Epithelial cell of prostate (primary cell): ENCODE measurements at regions not wholly inside any gene's neighbourhood (a gene's known extent, or its start where the extent isn't known, plus 50 kb on each side); places are given as distances from the start of the nearest gene placed in this dataset.

ENCODE experiments used
- DNase-seq: peaks from one replicate; pipeline ENCODE4 v3.0.0-alpha.2; 2011; ENCODE audit warnings: low read depth, low spot score
- H3K27ac ChIP-seq: fragments of 450-650 bp; 2 replicates; pipeline ENCODE4 v1.5.1; 2017; ENCODE audit warnings: mild to moderate bottlenecking

DNA sequence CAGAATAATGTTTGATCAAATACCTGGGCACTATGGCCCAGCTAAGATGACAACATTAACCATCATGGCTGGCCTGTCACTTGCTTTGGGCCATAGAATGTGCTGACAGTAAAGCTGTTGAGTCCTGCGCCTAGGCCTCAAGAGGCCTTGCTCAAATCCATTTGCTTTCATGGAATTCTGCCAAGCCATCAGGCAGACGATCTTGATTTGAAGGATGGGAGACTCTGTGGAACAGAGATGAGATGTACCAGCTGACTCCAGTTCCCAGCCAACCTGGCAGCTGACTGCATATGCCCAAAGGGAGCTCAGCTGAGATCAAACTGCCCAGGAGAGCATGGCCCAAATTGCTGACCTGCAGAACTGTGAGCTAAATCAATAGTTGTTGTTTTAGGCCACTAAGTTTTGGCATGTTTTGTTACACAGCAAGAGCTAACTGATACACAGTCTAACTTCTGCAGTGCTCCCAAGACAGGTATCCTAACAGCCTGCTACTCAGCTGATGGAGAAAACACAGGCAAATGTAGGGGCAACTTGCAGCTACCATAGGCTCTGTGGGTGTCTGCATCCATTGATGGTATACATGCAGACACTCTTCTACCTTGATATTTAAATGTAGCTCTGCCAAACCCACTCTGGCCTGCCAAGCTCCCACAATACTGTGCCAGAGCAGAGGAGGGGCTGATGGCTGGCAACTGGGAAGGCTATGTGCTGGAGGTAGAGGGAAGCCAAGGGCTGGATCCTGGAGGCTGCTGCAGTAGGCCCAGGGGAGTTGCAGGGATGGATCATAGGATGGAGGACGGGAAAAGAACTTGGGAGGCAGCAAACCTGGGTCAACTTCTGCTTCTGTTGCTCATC lies 55.2 kb upstream of the RNF24 start:
- no peak overlapping the region for H3K27ac ChIP-seq

GRCh38 chr20:4069751-4070150 lies 54.4 kb upstream of the RNF24 start:
- H3K27ac ChIP-seq, result no peak overlapping the region
- no peak for DNase-seq

More for the DNA sequence above, 55.2 kb upstream of the RNF24 start:
- DNase-seq, result no peak

- no peak overlapping the region for H3K27ac ChIP-seq
- no peak for DNase-seq
These were observed 53.4 kb upstream of the RNF24 start for GRCh38 chr20:4068708-4069107.

DNA sequence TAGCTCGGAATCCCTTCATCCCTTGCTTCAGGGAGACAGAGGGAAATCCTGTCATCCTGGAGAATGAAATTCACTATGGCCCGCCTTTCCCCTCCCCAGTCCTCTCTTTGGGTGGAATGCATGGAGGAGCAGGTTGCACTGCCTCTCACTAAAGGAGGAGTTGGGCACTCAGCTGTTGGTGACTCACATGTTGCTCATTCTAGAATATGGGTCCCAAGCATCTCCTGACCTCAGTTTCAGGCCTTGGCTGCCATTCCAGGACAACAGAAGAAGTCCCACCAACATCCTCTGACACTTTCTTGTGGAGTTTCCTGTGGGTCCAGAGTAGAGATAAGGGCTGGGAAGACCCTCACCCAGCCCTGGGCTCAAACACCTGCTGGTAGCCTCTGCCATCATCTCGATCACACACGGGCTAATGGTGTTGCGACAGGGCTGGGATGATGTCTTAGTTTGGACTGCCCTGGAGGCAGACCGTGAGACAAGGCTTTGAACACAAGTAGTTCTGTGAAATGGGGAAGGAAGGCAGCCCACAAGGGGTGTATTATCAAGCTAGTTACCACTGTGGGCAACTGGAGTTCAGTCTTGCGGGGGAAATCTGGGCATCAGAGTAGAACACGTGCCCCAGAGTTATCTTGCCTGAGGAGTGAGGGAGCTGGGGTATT lies 52.4 kb upstream of the RNF24 start:
- peak overlapping the region; percentile 44 for H3K27ac ChIP-seq
- DNase-seq, result no peak

GRCh38 chr20:4066551-4066950 lies 51.2 kb upstream of the RNF24 start:
- no peak overlapping the region for H3K27ac ChIP-seq
- no peak for DNase-seq

DNA sequence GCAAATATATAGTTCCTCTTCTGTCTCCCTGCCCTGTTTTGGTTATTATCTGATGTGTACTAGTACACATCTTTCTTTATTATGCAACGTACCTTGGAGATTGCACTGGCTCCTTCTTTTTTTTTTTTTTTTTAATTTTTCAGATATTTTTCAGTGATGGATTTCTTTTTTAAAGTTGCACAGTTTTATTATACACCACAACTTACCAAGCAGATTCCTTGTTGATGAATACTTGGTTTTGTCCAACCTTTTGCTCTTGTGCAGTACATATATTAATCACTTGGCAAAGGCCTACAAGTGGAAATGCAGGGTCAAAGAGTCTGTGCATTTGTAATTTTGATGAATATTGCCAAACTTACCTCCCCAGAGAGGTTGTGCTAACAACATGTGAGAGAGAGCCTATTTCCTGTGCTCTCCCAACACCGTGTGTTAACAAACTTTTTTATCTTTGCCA lies 50.1 kb upstream of the RNF24 start:
- peak overlapping the region; percentile 73 for H3K27ac ChIP-seq
- no peak for DNase-seq
